HEK293 (cell line): ENCODE measurements at regions not wholly inside any gene's neighbourhood (a gene's known extent, or its start where the extent isn't known, plus 50 kb on each side); places are given as distances from the start of the nearest gene placed in this dataset.

Experiments
- CTCF ChIA-PET: fragments of 350-600 bp; formaldehyde crosslinking; extraction: SDS; loops from one replicate; lab custom pipeline; 2021; ENCODE audit warnings: antibody characterized with exemption; lab: Yijun Ruan, JAX
- POLR2A ChIA-PET: fragments of 300-600 bp; formaldehyde crosslinking; extraction: SDS; loops from one replicate; lab custom pipeline; 2020; ENCODE audit warnings: antibody characterized with exemption, inconsistent platforms; lab: Yijun Ruan, JAX
- H3K27ac ChIP-seq: fragments of 200-500 bp; sonication (Bioruptor generic); 2 replicates; pipeline ENCODE4 v1.5.1; 2014; ENCODE audit warnings: low read depth, low read length, control low read depth, inconsistent platforms; ENCODE audit errors: extremely low read depth
- H3K36me3 ChIP-seq, 2 experiments: fragments of 200-500 bp in 1 of 2; sonication (Bioruptor generic) in 1 of 2; 1 replicate in 1 of 2; 2 replicates in 1 of 2; pipeline ENCODE4 v1.5.1; 2014 to 2017; ENCODE audit warnings: inconsistent platforms in 2 of 2, low read length in 2 of 2; ENCODE audit not compliant: control insufficient read depth in 2 of 2, insufficient read depth in 1 of 2
- H3K4me1 ChIP-seq: fragments of 200-500 bp; sonication (Bioruptor generic); 2 replicates; pipeline ENCODE4 v1.5.1; 2014; ENCODE audit warnings: mild to moderate bottlenecking, low read length, inconsistent platforms; ENCODE audit not compliant: control insufficient read depth, insufficient read depth
- H3K4me3 ChIP-seq: 2 replicates; pipeline ENCODE4 v1.5.1; 2011; ENCODE audit warnings: low read depth, mild to moderate bottlenecking, control low read depth, low read length, moderate library complexity
- H3K9me3 ChIP-seq: fragments of 200-500 bp; sonication (Bioruptor generic); 2 replicates; pipeline ENCODE4 v1.5.1; 2014; ENCODE audit warnings: low read depth, low read length, inconsistent platforms; ENCODE audit not compliant: control insufficient read depth, insufficient read depth
- KLF10 ChIP-seq: fragments of 450-650 bp; IDR thresholded peaks from 2 replicates; pipeline ENCODE4 v1.5.1; 2018; ENCODE audit warnings: missing biosample characterization, mild to moderate bottlenecking, missing genetic modification characterization
- KLF9 ChIP-seq: fragments of 450-650 bp; formaldehyde crosslinking; IDR thresholded peaks from 2 replicates; pipeline ENCODE4 v1.5.1; 2016; ENCODE audit warnings: missing biosample characterization, missing genetic modification characterization, low read depth
- MZF1 ChIP-seq: fragments of 450-650 bp; formaldehyde crosslinking; IDR thresholded peaks from 2 replicates; pipeline ENCODE4 v1.5.1; 2017; ENCODE audit warnings: missing biosample characterization, missing genetic modification characterization, borderline replicate concordance
- OSR2 ChIP-seq: fragments of 450-650 bp; formaldehyde crosslinking; IDR thresholded peaks from 2 replicates; pipeline ENCODE4 v1.5.1; 2016; ENCODE audit warnings: missing biosample characterization, missing genetic modification characterization
- SP7 ChIP-seq: fragments of 450-650 bp; formaldehyde crosslinking; IDR thresholded peaks from 2 replicates; pipeline ENCODE4 v1.5.1; 2016; ENCODE audit warnings: missing biosample characterization, missing genetic modification characterization
- ZNF19 ChIP-seq: fragments of 450-650 bp; formaldehyde crosslinking; IDR thresholded peaks from 2 replicates; pipeline ENCODE4; 2016; ENCODE audit warnings: missing biosample characterization, missing genetic modification characterization, low read depth
- ZNF701 ChIP-seq: fragments of 450-650 bp; formaldehyde crosslinking; IDR thresholded peaks from 2 replicates; pipeline ENCODE4 v1.5.1; 2016; ENCODE audit warnings: missing biosample characterization, missing genetic modification characterization
- TF ChIP-seq, protein P1 (sequence below): fragments of 450-650 bp; formaldehyde crosslinking; conservative IDR thresholded peaks from 2 replicates; pipeline ENCODE4 v1.5.1; 2016; ENCODE audit warnings: low read depth, missing biosample characterization, missing genetic modification characterization
- TF ChIP-seq, protein P2 (sequence below): fragments of 450-650 bp; formaldehyde crosslinking; IDR thresholded peaks from 2 replicates; pipeline ENCODE4 v1.5.1; 2016; ENCODE audit warnings: missing biosample characterization, missing genetic modification characterization
- TF ChIP-seq, protein P3 (sequence below): fragments of 450-650 bp; formaldehyde crosslinking; IDR thresholded peaks from 2 replicates; pipeline ENCODE4 v1.5.1; 2016; ENCODE audit warnings: missing biosample characterization, missing genetic modification characterization
- TF ChIP-seq, protein P4 (sequence below): fragments of 450-650 bp; formaldehyde crosslinking; IDR thresholded peaks from 2 replicates; pipeline ENCODE4 v1.5.1; 2016; ENCODE audit warnings: missing biosample characterization, missing genetic modification characterization
- TF ChIP-seq, protein P5 (sequence below): fragments of 450-650 bp; formaldehyde crosslinking; IDR thresholded peaks from 2 replicates; pipeline ENCODE4 v1.5.1; 2017; ENCODE audit warnings: missing biosample characterization, missing genetic modification characterization

DNA sequence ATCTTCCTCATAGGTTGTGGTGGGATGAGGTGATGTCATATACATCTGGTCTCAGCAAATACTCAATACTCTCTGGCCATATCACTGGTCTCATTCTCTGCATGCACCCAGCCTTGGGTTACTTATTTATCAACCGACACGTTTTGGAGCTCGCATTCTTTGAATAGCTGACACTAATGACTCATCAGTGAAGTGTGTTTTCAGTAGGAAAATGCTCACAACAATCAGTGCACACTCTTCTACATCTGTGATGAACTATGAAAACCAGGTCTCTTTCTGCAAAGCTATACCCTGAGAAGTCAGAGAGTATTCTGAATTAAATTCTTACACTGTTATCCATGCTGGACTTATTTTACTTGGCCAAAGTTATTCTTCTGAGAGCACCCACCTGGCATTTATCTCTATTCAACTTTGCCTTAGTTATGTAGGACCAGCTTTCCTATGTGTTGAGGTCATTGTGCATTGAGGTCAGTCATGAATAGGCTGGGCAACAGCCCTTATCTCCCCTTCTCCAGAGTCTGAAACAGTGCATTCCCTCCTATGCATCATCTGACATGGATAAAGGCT, 58.7 kb upstream of the DHX15 start (continued):
- TF ChIP-seq, protein P1, sequence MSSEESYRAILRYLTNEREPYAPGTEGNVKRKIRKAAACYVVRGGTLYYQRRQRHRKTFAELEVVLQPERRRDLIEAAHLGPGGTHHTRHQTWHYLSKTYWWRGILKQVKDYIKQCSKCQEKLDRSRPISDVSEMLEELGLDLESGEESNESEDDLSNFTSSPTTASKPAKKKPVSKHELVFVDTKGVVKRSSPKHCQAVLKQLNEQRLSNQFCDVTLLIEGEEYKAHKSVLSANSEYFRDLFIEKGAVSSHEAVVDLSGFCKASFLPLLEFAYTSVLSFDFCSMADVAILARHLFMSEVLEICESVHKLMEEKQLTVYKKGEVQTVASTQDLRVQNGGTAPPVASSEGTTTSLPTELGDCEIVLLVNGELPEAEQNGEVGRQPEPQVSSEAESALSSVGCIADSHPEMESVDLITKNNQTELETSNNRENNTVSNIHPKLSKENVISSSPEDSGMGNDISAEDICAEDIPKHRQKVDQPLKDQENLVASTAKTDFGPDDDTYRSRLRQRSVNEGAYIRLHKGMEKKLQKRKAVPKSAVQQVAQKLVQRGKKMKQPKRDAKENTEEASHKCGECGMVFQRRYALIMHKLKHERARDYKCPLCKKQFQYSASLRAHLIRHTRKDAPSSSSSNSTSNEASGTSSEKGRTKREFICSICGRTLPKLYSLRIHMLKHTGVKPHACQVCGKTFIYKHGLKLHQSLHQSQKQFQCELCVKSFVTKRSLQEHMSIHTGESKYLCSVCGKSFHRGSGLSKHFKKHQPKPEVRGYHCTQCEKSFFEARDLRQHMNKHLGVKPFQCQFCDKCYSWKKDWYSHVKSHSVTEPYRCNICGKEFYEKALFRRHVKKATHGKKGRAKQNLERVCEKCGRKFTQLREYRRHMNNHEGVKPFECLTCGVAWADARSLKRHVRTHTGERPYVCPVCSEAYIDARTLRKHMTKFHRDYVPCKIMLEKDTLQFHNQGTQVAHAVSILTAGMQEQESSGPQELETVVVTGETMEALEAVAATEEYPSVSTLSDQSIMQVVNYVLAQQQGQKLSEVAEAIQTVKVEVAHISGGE (tag by site-specific recombination) = no peak
- TF ChIP-seq ZNF19 (tag by site-specific recombination) = no peak
- TF ChIP-seq, protein P2, sequence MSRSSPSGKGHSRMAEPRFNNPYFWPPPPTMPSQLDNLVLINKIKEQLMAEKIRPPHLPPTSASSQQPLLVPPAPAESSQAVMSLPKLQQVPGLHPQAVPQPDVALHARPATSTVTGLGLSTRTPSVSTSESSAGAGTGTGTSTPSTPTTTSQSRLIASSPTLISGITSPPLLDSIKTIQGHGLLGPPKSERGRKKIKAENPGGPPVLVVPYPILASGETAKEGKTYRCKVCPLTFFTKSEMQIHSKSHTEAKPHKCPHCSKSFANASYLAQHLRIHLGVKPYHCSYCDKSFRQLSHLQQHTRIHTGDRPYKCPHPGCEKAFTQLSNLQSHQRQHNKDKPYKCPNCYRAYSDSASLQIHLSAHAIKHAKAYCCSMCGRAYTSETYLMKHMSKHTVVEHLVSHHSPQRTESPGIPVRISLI (tag by site-specific recombination) = no peak
- TF ChIP-seq, protein P3, sequence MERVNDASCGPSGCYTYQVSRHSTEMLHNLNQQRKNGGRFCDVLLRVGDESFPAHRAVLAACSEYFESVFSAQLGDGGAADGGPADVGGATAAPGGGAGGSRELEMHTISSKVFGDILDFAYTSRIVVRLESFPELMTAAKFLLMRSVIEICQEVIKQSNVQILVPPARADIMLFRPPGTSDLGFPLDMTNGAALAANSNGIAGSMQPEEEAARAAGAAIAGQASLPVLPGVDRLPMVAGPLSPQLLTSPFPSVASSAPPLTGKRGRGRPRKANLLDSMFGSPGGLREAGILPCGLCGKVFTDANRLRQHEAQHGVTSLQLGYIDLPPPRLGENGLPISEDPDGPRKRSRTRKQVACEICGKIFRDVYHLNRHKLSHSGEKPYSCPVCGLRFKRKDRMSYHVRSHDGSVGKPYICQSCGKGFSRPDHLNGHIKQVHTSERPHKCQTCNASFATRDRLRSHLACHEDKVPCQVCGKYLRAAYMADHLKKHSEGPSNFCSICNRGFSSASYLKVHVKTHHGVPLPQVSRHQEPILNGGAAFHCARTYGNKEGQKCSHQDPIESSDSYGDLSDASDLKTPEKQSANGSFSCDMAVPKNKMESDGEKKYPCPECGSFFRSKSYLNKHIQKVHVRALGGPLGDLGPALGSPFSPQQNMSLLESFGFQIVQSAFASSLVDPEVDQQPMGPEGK = no peak
- no peak for TF ChIP-seq KLF9 (tag by site-specific recombination)
- TF ChIP-seq, protein P4, sequence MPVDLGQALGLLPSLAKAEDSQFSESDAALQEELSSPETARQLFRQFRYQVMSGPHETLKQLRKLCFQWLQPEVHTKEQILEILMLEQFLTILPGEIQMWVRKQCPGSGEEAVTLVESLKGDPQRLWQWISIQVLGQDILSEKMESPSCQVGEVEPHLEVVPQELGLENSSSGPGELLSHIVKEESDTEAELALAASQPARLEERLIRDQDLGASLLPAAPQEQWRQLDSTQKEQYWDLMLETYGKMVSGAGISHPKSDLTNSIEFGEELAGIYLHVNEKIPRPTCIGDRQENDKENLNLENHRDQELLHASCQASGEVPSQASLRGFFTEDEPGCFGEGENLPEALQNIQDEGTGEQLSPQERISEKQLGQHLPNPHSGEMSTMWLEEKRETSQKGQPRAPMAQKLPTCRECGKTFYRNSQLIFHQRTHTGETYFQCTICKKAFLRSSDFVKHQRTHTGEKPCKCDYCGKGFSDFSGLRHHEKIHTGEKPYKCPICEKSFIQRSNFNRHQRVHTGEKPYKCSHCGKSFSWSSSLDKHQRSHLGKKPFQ (tag by site-specific recombination) = no peak

DNA sequence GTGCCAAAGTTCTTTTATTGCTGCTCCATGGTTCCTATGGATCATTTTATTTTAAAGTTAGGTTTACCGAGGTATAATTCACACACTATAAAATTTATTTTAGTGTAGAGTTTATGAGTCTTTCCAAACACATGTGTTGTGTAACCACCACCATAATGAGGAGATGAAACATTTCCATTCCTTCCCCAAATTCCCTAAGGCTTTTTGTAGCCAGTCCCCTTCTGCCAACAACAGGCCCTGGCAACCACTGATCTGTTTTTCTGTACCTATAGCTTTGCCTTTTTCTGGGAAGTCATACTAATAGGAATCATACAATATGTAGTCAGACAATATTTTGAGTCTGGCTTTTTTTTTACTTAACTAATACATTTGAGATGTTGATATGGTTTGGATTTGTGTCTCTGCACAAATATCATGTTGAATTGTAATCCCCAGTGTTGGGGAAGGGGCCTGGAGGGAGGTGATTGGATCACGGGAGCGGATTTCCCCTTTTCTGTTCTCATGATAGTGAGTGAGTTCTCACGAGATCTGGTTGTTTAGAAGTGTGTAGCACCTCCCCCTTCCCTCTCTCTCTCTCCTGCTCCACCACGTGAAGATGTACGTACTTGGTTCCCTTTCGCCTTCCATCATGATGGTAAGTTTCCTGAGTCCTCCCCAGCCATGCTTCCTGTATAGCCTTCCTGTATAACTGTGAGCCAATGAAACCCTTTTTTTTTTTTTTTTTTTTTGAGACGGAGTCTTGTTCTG, 59.6 kb upstream of the DHX15 start:
- H3K36me3 ChIP-seq = no peaks in the 10 kb centered on the region
- TF ChIP-seq MZF1 (tag by site-specific recombination) (peak; percentile 77; the same call in 1 of the 2 replicates), ZNF701 (tag by site-specific recombination) (no peak)
- TF ChIP-seq, all 188 proteins: peak for 1
- CTCF ChIA-PET = no interaction called here
- Histone ChIP-seq H3K4me1 (no peaks in the 10 kb centered on the region), H3K27ac (no peak overlapping the region), H3K9me3 (no peaks in the 10 kb centered on the region), H3K4me3 (no peak overlapping the region)
- POLR2A ChIA-PET = interaction anchor here (1.0 kb wide), 1 partner anchor 14 kb away, joined by 4 read pairs; no protein-coding TSS in a partner anchor

DNA sequence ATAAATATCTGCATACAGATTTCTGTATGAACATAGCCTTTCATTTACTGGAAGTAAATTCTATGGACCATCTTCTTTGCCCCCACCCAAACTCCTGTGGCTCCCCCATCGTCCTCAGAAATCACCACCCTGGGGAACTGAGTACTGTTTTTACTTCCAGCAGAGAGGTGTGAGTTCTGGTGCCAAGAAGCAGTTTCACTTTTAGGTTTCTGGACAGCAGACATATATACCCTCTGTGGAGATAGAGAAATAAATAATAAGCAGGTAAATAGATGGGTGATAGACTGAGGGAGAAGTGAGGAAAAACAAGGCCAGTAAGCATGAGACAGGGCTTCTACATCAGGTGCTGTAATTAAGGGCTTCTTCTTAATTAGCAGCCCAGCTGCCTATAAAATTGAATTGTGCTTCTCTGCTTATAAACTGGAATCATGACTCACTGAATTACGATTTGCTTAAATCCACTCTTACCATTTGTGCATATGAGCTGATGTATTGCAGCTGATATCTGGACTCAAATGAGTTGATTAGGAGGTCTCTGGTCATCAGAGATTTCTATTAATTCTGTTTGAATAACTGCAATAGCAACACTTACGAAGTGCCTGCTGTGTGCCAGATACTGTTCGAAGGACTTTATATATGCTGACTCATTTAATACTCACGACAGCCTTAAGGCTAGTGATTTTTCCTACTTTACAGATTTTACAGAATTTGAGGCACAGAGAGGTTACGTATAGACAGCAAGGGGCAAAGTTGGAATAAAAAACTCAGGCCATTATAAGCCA, 60.8 kb upstream of the DHX15 start:
- no peaks in the 10 kb centered on the region for H3K4me1 ChIP-seq
- ChIA-PET CTCF (no interaction called here), POLR2A (no interaction called here)
- no peak overlapping the region for H3K27ac ChIP-seq
- TF ChIP-seq KLF10 (tag by site-specific recombination) = no peak
- 0 out of 2 replicates have a peak, but pooled peaks have one; percentile 32 for TF ChIP-seq SP7 (tag by site-specific recombination)
- TF ChIP-seq, protein P5, sequence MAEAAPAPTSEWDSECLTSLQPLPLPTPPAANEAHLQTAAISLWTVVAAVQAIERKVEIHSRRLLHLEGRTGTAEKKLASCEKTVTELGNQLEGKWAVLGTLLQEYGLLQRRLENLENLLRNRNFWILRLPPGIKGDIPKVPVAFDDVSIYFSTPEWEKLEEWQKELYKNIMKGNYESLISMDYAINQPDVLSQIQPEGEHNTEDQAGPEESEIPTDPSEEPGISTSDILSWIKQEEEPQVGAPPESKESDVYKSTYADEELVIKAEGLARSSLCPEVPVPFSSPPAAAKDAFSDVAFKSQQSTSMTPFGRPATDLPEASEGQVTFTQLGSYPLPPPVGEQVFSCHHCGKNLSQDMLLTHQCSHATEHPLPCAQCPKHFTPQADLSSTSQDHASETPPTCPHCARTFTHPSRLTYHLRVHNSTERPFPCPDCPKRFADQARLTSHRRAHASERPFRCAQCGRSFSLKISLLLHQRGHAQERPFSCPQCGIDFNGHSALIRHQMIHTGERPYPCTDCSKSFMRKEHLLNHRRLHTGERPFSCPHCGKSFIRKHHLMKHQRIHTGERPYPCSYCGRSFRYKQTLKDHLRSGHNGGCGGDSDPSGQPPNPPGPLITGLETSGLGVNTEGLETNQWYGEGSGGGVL = no peak
- peak; percentile 69; the same call in 1 of the 2 replicates for TF ChIP-seq OSR2
- H3K9me3 ChIP-seq = no peaks in the 10 kb centered on the region
- H3K4me3 ChIP-seq = no peak overlapping the region
- H3K36me3 ChIP-seq = no peaks in the 10 kb centered on the region
